GM19463 (cell line): ENCODE measurements at regions not wholly inside any gene's neighbourhood (a gene's known extent, or its start where the extent isn't known, plus 50 kb on each side); places are given as distances from the start of the nearest gene placed in this dataset.

Experiments
- ATAC-seq: cut with Tn5 transposase; IDR thresholded peaks from one replicate; pipeline ENCODE4 v1.9.1; 2021; ENCODE audit warnings: mild to moderate bottlenecking, moderate library complexity; ENCODE audit not compliant: unreplicated experiment

DNA sequence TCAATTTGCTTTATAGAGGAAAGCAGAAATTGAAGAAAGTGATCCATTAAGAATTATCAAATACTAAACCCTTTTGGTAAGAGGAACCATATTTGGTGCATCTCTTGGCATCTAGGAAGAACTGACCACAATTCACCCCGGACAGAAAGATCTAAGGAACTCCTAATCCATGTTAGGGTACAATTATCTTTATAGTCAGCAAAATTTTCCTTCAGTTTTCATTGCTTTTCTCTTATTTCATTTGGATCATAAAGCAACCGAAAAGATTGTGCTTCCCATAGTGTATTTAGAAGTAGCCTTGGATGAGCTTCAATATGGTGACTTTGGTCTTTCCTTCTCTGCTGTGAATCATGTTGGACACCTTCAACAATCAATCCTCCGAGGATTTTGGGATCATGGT is 50.1 kb upstream of the IGFBP5 start:
- ATAC-seq = no peak
